ENCODE measurements at regions not wholly inside any gene's neighbourhood (a gene's known extent, or its start where the extent isn't known, plus 50 kb on each side); places are given as distances from the start of the nearest gene placed in this dataset.

GRCh38 chr1:3981261-3981660, 81.2 kb upstream of the C1orf174 start:
- H3K4me3 ChIP-seq (ENCODE audit: low read length): no peak overlapping the region
- TF ChIP-seq, protein P1, sequence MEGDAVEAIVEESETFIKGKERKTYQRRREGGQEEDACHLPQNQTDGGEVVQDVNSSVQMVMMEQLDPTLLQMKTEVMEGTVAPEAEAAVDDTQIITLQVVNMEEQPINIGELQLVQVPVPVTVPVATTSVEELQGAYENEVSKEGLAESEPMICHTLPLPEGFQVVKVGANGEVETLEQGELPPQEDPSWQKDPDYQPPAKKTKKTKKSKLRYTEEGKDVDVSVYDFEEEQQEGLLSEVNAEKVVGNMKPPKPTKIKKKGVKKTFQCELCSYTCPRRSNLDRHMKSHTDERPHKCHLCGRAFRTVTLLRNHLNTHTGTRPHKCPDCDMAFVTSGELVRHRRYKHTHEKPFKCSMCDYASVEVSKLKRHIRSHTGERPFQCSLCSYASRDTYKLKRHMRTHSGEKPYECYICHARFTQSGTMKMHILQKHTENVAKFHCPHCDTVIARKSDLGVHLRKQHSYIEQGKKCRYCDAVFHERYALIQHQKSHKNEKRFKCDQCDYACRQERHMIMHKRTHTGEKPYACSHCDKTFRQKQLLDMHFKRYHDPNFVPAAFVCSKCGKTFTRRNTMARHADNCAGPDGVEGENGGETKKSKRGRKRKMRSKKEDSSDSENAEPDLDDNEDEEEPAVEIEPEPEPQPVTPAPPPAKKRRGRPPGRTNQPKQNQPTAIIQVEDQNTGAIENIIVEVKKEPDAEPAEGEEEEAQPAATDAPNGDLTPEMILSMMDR (IDR thresholded peaks at IDR 0.05; ENCODE audit: insufficient read depth, low read depth, low read length, missing control alignments): no peak
- no peak for DNase-seq (ENCODE audit: low read depth)

DNA sequence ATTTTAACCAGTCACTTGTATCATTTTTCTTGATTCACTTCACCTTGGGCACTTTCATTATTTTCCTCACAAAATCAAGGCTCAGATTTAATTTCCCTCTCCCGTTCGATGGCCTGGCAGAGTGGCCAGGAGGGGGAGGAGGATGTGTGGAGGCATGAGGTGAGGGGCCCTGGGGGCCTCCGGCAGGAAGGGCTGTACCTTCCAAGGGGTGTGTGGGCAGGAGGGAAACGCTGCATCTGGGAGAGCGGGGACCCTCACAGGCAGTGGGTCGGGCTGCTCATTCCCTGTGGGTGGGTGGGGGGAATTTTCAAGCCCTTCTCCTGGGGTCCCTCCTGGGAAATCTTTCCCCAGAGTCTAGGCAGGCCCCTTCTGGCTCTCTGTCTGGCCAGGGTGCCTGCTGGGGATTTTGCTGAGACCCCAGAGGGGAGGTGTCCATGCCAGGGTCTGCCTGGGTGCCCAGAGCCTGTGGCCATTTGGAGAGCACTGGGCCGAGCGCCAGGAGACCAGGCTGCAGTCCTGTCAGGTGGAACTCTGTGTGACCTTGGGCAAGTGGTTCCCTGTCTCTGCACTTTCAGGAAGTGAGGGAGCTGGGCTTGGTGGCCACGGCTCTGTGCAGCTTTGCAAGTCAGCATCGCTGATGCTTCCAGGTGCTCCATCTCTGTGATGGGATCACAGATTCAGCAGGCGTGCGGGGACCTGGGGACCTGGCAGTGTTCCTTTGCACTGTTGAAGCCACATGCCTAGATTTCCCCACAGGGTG, 81.9 kb upstream of the C1orf174 start:
- no peak overlapping the region for H3K4me3 ChIP-seq (ENCODE audit: low read length)
- TF ChIP-seq, protein P1 (IDR thresholded peaks at IDR 0.05; ENCODE audit: insufficient read depth, low read depth, low read length, missing control alignments): no peak
- no peak for DNase-seq (ENCODE audit: low read depth)

DNA sequence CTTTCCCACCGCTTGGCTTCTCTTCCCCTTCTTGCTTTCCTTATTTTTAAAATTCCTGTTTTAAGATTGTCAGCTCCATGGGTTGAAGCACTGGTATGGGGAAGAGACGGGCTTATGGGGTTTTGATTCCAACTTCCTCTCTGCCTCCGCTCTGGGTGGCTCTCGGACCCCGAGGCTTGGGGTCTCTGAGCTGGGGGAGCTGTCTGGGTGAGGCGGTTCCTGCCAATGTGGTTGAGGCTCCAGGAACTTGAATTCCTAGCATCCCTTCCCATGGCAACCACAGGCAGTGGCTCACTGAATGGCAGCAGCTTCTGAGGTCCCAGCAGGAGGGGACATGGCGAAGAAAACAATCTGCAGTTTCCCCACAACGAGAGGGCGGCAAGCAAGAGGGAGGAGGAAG, 83.1 kb upstream of the C1orf174 start:
- no peak for DNase-seq (ENCODE audit: low read depth)
- TF ChIP-seq, protein P1 (IDR thresholded peaks at IDR 0.05; ENCODE audit: insufficient read depth, low read depth, low read length, missing control alignments): no peak
- no peak overlapping the region for H3K4me3 ChIP-seq (ENCODE audit: low read length)

- H3K4me3 ChIP-seq (ENCODE audit: low read length): no peak overlapping the region
- TF ChIP-seq, protein P1 (IDR thresholded peaks at IDR 0.05; ENCODE audit: insufficient read depth, low read depth, low read length, missing control alignments): no peak
- no peak for DNase-seq (ENCODE audit: low read depth)
Observed at GRCh38 chr1:3984586-3984985, 84.5 kb upstream of the C1orf174 start.

DNA sequence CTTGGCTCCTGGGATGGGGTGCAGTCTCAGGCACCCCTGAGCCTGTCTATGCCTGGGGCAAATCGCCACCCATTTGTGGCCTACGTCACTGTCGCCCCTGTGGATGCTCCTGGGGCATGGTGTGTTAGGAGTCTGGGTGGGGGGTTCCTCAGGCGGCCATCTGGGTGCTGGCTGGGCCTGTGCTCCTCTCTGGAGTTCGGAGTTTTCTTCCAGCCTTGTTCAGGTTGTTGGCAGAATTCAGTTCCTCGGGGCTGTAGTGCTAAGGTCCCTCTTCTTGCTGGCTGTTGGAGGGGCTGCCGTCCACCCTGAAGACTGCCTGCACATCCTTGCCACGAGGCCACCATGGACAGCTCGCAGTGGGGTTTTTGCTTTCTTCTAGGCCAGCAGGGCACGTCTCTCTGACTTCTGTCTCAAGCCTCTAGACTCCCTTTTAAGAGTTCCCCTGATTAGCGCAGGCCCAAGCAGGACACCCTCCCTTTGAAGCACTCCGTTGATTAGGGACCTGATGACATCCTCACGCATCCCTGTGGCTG, 86.7 kb upstream of the C1orf174 start:
- H3K4me3 ChIP-seq (ENCODE audit: low read length): no peak overlapping the region
- no peak for DNase-seq (ENCODE audit: low read depth)
- TF ChIP-seq, protein P1 (IDR thresholded peaks at IDR 0.05; ENCODE audit: insufficient read depth, low read depth, low read length, missing control alignments): no peak

DNA sequence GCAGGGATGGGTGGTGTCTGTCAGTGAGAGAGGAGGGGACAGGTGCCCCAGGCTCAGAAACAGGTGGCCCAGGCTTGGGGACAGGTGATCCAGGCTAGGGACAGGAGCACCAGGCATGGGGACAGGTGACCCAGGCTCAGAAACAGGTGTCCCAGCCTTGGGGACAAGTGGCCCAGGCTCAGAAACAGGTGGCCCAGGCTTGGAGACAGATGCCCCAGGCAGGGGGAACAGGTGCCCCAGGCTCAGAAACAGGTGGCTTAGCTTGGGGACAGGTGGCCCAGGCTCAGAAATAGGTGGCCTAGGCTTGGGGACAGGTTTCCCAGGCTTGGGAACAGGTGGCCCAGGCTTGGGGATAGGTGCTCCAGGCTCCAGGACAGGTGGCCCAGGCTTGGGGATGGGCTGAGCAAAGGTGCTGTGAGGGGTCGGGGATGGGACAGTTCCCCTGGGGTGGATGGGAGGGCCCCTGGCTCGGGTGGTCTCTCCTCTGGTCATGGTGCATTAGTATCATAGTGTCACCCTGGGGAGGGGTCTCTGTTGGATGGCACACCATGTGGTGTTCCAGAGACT, 87.7 kb upstream of the C1orf174 start:
- no peak for DNase-seq (ENCODE audit: low read depth)
- H3K4me3 ChIP-seq (ENCODE audit: low read length): no peak overlapping the region
- TF ChIP-seq, protein P1 (IDR thresholded peaks at IDR 0.05; ENCODE audit: insufficient read depth, low read depth, low read length, missing control alignments): no peak

Measured in epithelial cell of esophagus (primary cell).